Immature natural killer cell (primary cell): ENCODE measurements at regions not wholly inside any gene's neighbourhood (a gene's known extent, or its start where the extent isn't known, plus 50 kb on each side); places are given as distances from the start of the nearest gene placed in this dataset.

Experiments
- DNase-seq, 3 donors: peaks; one replicate each; pipeline ENCODE4 v3.0.0; 2022; ENCODE audit warnings: mixed read lengths in 1 of 3
- H3K27ac Mint-ChIP-seq, 6 donors: one replicate each; pipeline ENCODE4 v1.8.0; 2020; ENCODE audit warnings: mixed read lengths in 6 of 6, mild to moderate bottlenecking in 5 of 6, inconsistent platforms in 4 of 6, moderate library complexity in 3 of 6
- H3K27me3 Mint-ChIP-seq, 3 donors: one replicate each; pipeline ENCODE4 v1.8.0; 2020 to 2021; ENCODE audit warnings: low read depth in 3 of 3, mild to moderate bottlenecking in 3 of 3, mixed read lengths in 3 of 3, moderate library complexity in 3 of 3, inconsistent platforms in 1 of 3
- H3K36me3 Mint-ChIP-seq, 3 donors: one replicate each; pipeline ENCODE4 v1.8.0; 2020; ENCODE audit warnings: mixed read lengths in 3 of 3, inconsistent platforms in 2 of 3, mild to moderate bottlenecking in 2 of 3
- H3K4me1 Mint-ChIP-seq, 2 donors: one replicate each; pipeline ENCODE4 v1.8.0; 2020; ENCODE audit warnings: inconsistent platforms in 2 of 2, mild to moderate bottlenecking in 2 of 2, mixed read lengths in 2 of 2, moderate library complexity in 1 of 2
- H3K4me3 Mint-ChIP-seq, 5 donors: one replicate each; pipeline ENCODE4 v1.8.0; 2020; ENCODE audit warnings: mild to moderate bottlenecking in 5 of 5, mixed read lengths in 5 of 5, inconsistent platforms in 3 of 5, moderate library complexity in 3 of 5
- H3K9me3 Mint-ChIP-seq, 6 donors: one replicate each; pipeline ENCODE4 v1.8.0; 2020; ENCODE audit warnings: mild to moderate bottlenecking in 6 of 6, mixed read lengths in 6 of 6, inconsistent platforms in 4 of 6, moderate library complexity in 3 of 6

GRCh38 chr10:81520688-81521087, 354.3 kb upstream of the NRG3 start:
- Mint-ChIP-seq H3K36me3 (peaks cover 0 to 3% (median 0%) of the 10 kb centered on the region in 3 donors), H3K4me3 (no peak overlapping the region), H3K4me1 (no peaks in the 10 kb centered on the region)

GRCh38 chr10:81524467-81524866, 350.5 kb upstream of the NRG3 start:
- DNase-seq = no peak
- Mint-ChIP-seq H3K9me3 (peaks cover 2 to 41% (median 15%) of the 10 kb centered on the region in 6 donors), H3K36me3 (peaks cover 0 to 2% (median 0%) of the 10 kb centered on the region in 3 donors), H3K27ac (no peak overlapping the region), H3K27me3 (peaks cover 0 to 2% (median 0%) of the 10 kb centered on the region in 3 donors), H3K4me1 (no peaks in the 10 kb centered on the region), H3K4me3 (no peak overlapping the region)

More at GRCh38 chr10:81520688-81521087, 354.3 kb upstream of the NRG3 start:
- H3K9me3 Mint-ChIP-seq = peaks cover 7 to 34% (median 13%) of the 10 kb centered on the region in 6 donors
- H3K27me3 Mint-ChIP-seq = peaks cover 0 to 2% (median 0%) of the 10 kb centered on the region in 3 donors
- DNase-seq = no peak
- no peak overlapping the region for H3K27ac Mint-ChIP-seq

- no peaks in the 10 kb centered on the region for H3K4me1 Mint-ChIP-seq
Measured at GRCh38 chr10:81532403-81532802, 342.6 kb upstream of the NRG3 start.

GRCh38 chr10:81534991-81535390, 340.0 kb upstream of the NRG3 start:
- Mint-ChIP-seq H3K27me3 (peaks cover 0 to 3% (median 0%) of the 10 kb centered on the region in 3 donors), H3K4me1 (no peaks in the 10 kb centered on the region), H3K9me3 (peaks cover 12 to 46% (median 25%) of the 10 kb centered on the region in 6 donors), H3K4me3 (no peak overlapping the region), H3K27ac (no peak overlapping the region), H3K36me3 (no peaks in the 10 kb centered on the region)
- no peak for DNase-seq

More at GRCh38 chr10:81532403-81532802, 342.6 kb upstream of the NRG3 start:
- Mint-ChIP-seq H3K27me3 (peaks cover 0 to 3% (median 0%) of the 10 kb centered on the region in 3 donors), H3K9me3 (peaks cover 7 to 40% (median 23%) of the 10 kb centered on the region in 6 donors), H3K4me3 (no peak overlapping the region), H3K27ac (no peak overlapping the region), H3K36me3 (no peaks in the 10 kb centered on the region)
- no peak for DNase-seq

- Mint-ChIP-seq H3K4me1 (no peaks in the 10 kb centered on the region), H3K27me3 (no peaks in the 10 kb centered on the region), H3K4me3 (no peak overlapping the region), H3K27ac (no peak overlapping the region), H3K36me3 (no peaks in the 10 kb centered on the region), H3K9me3 (peaks cover 8 to 46% (median 22%) of the 10 kb centered on the region in 6 donors)
- DNase-seq = no peak
Measured at GRCh38 chr10:81541517-81541916, 333.5 kb upstream of the NRG3 start.

- Mint-ChIP-seq H3K36me3 (no peaks in the 10 kb centered on the region), H3K27me3 (no peaks in the 10 kb centered on the region), H3K4me1 (no peaks in the 10 kb centered on the region), H3K9me3 (peaks cover 9 to 53% (median 26%) of the 10 kb centered on the region in 6 donors), H3K4me3 (no peak overlapping the region), H3K27ac (no peak overlapping the region)
- DNase-seq = no peak
Measured at GRCh38 chr10:81546243-81546642, 328.8 kb upstream of the NRG3 start.

GRCh38 chr10:81548160-81548559, 326.8 kb upstream of the NRG3 start:
- Mint-ChIP-seq H3K36me3 (no peaks in the 10 kb centered on the region), H3K27me3 (no peaks in the 10 kb centered on the region), H3K4me1 (no peaks in the 10 kb centered on the region), H3K4me3 (no peak overlapping the region), H3K9me3 (peaks cover 12 to 57% (median 32%) of the 10 kb centered on the region in 6 donors), H3K27ac (no peak overlapping the region)
- DNase-seq = no peak

- Mint-ChIP-seq H3K4me1 (no peaks in the 10 kb centered on the region), H3K9me3 (peaks cover 13 to 53% (median 24%) of the 10 kb centered on the region in 6 donors)
- no peak for DNase-seq
Measured at GRCh38 chr10:81564143-81564542, 310.9 kb upstream of the NRG3 start.

GRCh38 chr10:81569488-81569887, 305.5 kb upstream of the NRG3 start:
- H3K36me3 Mint-ChIP-seq = peaks cover 0 to 6% (median 0%) of the 10 kb centered on the region in 3 donors

More at GRCh38 chr10:81564143-81564542, 310.9 kb upstream of the NRG3 start:
- Mint-ChIP-seq H3K4me3 (no peak overlapping the region), H3K36me3 (peaks cover 0 to 9% (median 0%) of the 10 kb centered on the region in 3 donors), H3K27me3 (peaks cover 0 to 2% (median 0%) of the 10 kb centered on the region in 3 donors), H3K27ac (no peak overlapping the region)

GRCh38 chr10:81570349-81570748, 304.6 kb upstream of the NRG3 start:
- Mint-ChIP-seq H3K27ac (no peak overlapping the region), H3K4me3 (no peak overlapping the region), H3K36me3 (peaks cover 0 to 6% (median 0%) of the 10 kb centered on the region in 3 donors), H3K27me3 (peaks cover 0 to 2% (median 2%) of the 10 kb centered on the region in 3 donors), H3K9me3 (peaks cover 3 to 42% (median 15%) of the 10 kb centered on the region in 6 donors), H3K4me1 (no peaks in the 10 kb centered on the region)
- DNase-seq = no peak

More at GRCh38 chr10:81569488-81569887, 305.5 kb upstream of the NRG3 start:
- H3K9me3 Mint-ChIP-seq = peaks cover 3 to 36% (median 14%) of the 10 kb centered on the region in 6 donors
- no peak overlapping the region for H3K4me3 Mint-ChIP-seq
- DNase-seq = no peak
- no peaks in the 10 kb centered on the region for H3K4me1 Mint-ChIP-seq
- H3K27ac Mint-ChIP-seq = no peak overlapping the region
- peaks cover 0 to 2% (median 2%) of the 10 kb centered on the region in 3 donors for H3K27me3 Mint-ChIP-seq

GRCh38 chr10:81570878-81571794, 303.9 kb upstream of the NRG3 start:
- no peak overlapping the region for H3K4me3 Mint-ChIP-seq

GRCh38 chr10:81575036-81575435, 300.0 kb upstream of the NRG3 start:
- Mint-ChIP-seq H3K4me3 (no peak overlapping the region), H3K36me3 (no peaks in the 10 kb centered on the region), H3K27me3 (peaks cover 2 to 3% (median 2%) of the 10 kb centered on the region in 3 donors), H3K27ac (no peak overlapping the region), H3K4me1 (no peaks in the 10 kb centered on the region), H3K9me3 (peaks cover 10 to 46% (median 12%) of the 10 kb centered on the region in 6 donors)
- no peak for DNase-seq

More at GRCh38 chr10:81570878-81571794, 303.9 kb upstream of the NRG3 start:
- no peaks in the 10 kb centered on the region for H3K4me1 Mint-ChIP-seq
- H3K27me3 Mint-ChIP-seq = peaks cover 1 to 2% (median 2%) of the 10 kb centered on the region in 3 donors
- no peak overlapping the region for H3K27ac Mint-ChIP-seq
- H3K9me3 Mint-ChIP-seq = peaks cover 7 to 44% (median 15%) of the 10 kb centered on the region in 6 donors
- H3K36me3 Mint-ChIP-seq = peaks cover 0 to 6% (median 0%) of the 10 kb centered on the region in 3 donors
- no peak for DNase-seq

GRCh38 chr10:81576336-81576735, 298.7 kb upstream of the NRG3 start:
- no peak overlapping the region for H3K27ac Mint-ChIP-seq
- DNase-seq = no peak
- H3K36me3 Mint-ChIP-seq = no peaks in the 10 kb centered on the region
- H3K27me3 Mint-ChIP-seq = peaks cover 2 to 3% (median 2%) of the 10 kb centered on the region in 3 donors
- H3K4me1 Mint-ChIP-seq = no peaks in the 10 kb centered on the region
- H3K9me3 Mint-ChIP-seq = peaks cover 11 to 59% (median 16%) of the 10 kb centered on the region in 6 donors
- no peak overlapping the region for H3K4me3 Mint-ChIP-seq

- Mint-ChIP-seq H3K27ac (no peak overlapping the region), H3K36me3 (peaks cover 0 to 3% (median 2%) of the 10 kb centered on the region in 3 donors), H3K4me3 (no peak overlapping the region), H3K9me3 (peaks cover 16 to 47% (median 32%) of the 10 kb centered on the region in 6 donors), H3K4me1 (no peaks in the 10 kb centered on the region), H3K27me3 (no peaks in the 10 kb centered on the region)
- no peak for DNase-seq
Measured at GRCh38 chr10:81594991-81595390, 280.0 kb upstream of the NRG3 start.
